Effector memory CD4-positive, alpha-beta T cell (primary cell): ENCODE measurements at regions not wholly inside any gene's neighbourhood (a gene's known extent, or its start where the extent isn't known, plus 50 kb on each side); places are given as distances from the start of the nearest gene placed in this dataset.
"Not testable (repeated sequence)": the region's sequence is repeated elsewhere in the genome, so short reads cannot be mapped to it uniquely, and the experiment has no call there.

Experiments used
- DNase-seq, 3 donors: peaks; one replicate each; pipeline ENCODE4 v3.0.0-alpha.2; 2020
- H3K27ac ChIP-seq: 2 replicates; pipeline ENCODE4 v1.7.0; 2013; ENCODE audit warnings: mild to moderate bottlenecking, low read length, moderate library complexity; ENCODE audit not compliant: insufficient read depth, poor library complexity, severe bottlenecking
- H3K27me3 ChIP-seq: replicated peaks from 2 replicates; pipeline ENCODE4 v1.7.0; 2013; ENCODE audit warnings: mild to moderate bottlenecking, low read length; ENCODE audit not compliant: insufficient read depth, control insufficient read depth, poor library complexity, severe bottlenecking
- H3K36me3 ChIP-seq: 2 replicates; pipeline ENCODE4 v1.7.0; 2013; ENCODE audit warnings: mild to moderate bottlenecking, low read length, moderate library complexity; ENCODE audit not compliant: control insufficient read depth, insufficient read depth
- H3K4me1 ChIP-seq: 2 replicates; pipeline ENCODE4 v1.7.0; 2013; ENCODE audit warnings: low read length, mild to moderate bottlenecking; ENCODE audit not compliant: control insufficient read depth, insufficient read depth, poor library complexity, severe bottlenecking
- H3K4me3 ChIP-seq: 2 replicates; pipeline ENCODE4 v1.7.0; 2013; ENCODE audit warnings: low read length, low read depth, mild to moderate bottlenecking; ENCODE audit not compliant: insufficient read depth, poor library complexity, severe bottlenecking
- H3K9me3 ChIP-seq: 2 replicates; pipeline ENCODE4 v1.7.0; 2013; ENCODE audit warnings: mild to moderate bottlenecking, low read length, moderate library complexity; ENCODE audit not compliant: control insufficient read depth

- Histone ChIP-seq H3K27ac (no peak overlapping the region), H3K4me3 (no peak overlapping the region), H3K36me3 (no peaks in the 10 kb centered on the region), H3K4me1 (no peaks in the 10 kb centered on the region), H3K27me3 (no peaks in the 10 kb centered on the region), H3K9me3 (no peaks in the 10 kb centered on the region)
- no peak for DNase-seq
Observed at GRCh38 chr2:220745682-220746081, 826.4 kb downstream of the EPHA4 start.

- no peaks in the 10 kb centered on the region for H3K9me3 ChIP-seq
- no peaks in the 10 kb centered on the region for H3K4me1 ChIP-seq
- no peaks in the 10 kb centered on the region for H3K27me3 ChIP-seq
- H3K36me3 ChIP-seq, result no peaks in the 10 kb centered on the region
- no peak overlapping the region for H3K27ac ChIP-seq
- no peak for DNase-seq
- no peak overlapping the region for H3K4me3 ChIP-seq
Observed at GRCh38 chr2:220747736-220748135, 824.4 kb downstream of the EPHA4 start.

GRCh38 chr2:220748875-220749479 lies 823.1 kb downstream of the EPHA4 start:
- H3K27me3 ChIP-seq, result no peaks in the 10 kb centered on the region

GRCh38 chr2:220753486-220753885 lies 818.6 kb downstream of the EPHA4 start:
- no peak overlapping the region for H3K27ac ChIP-seq
- no peaks in the 10 kb centered on the region for H3K4me1 ChIP-seq
- no peak for DNase-seq
- no peak overlapping the region for H3K4me3 ChIP-seq
- H3K9me3 ChIP-seq, result no peaks in the 10 kb centered on the region
- no peaks in the 10 kb centered on the region for H3K27me3 ChIP-seq
- H3K36me3 ChIP-seq, result no peaks in the 10 kb centered on the region

More at GRCh38 chr2:220748875-220749479, 823.1 kb downstream of the EPHA4 start:
- Histone ChIP-seq H3K4me3 (no peak overlapping the region), H3K36me3 (no peaks in the 10 kb centered on the region), H3K9me3 (no peaks in the 10 kb centered on the region), H3K27ac (no peak overlapping the region), H3K4me1 (no peaks in the 10 kb centered on the region)
- DNase-seq, result no peak

GRCh38 chr2:220756653-220757052 lies 815.5 kb downstream of the EPHA4 start:
- H3K4me1 ChIP-seq, result no peaks in the 10 kb centered on the region
- no peak overlapping the region for H3K27ac ChIP-seq
- H3K27me3 ChIP-seq, result no peaks in the 10 kb centered on the region
- H3K36me3 ChIP-seq, result no peaks in the 10 kb centered on the region
- H3K9me3 ChIP-seq, result no peaks in the 10 kb centered on the region
- no peak for DNase-seq
- no peak overlapping the region for H3K4me3 ChIP-seq

GRCh38 chr2:220758376-220758775 lies 813.7 kb downstream of the EPHA4 start:
- H3K9me3 ChIP-seq, DNase-seq, H3K36me3 ChIP-seq, H3K27me3 ChIP-seq, H3K4me3 ChIP-seq, H3K4me1 ChIP-seq, H3K27ac ChIP-seq: not testable (repeated sequence)

- no peak for DNase-seq
- Histone ChIP-seq H3K27ac (no peak overlapping the region), H3K9me3 (no peaks in the 10 kb centered on the region), H3K4me3 (no peak overlapping the region), H3K27me3 (no peaks in the 10 kb centered on the region), H3K4me1 (no peaks in the 10 kb centered on the region), H3K36me3 (no peaks in the 10 kb centered on the region)
Observed at GRCh38 chr2:220764171-220764570, 807.9 kb downstream of the EPHA4 start.

GRCh38 chr2:220767591-220768255 lies 804.4 kb downstream of the EPHA4 start:
- H3K36me3 ChIP-seq, result no peaks in the 10 kb centered on the region
- no peaks in the 10 kb centered on the region for H3K4me1 ChIP-seq
- H3K27me3 ChIP-seq, result peaks cover 5% of the 10 kb centered on the region
- DNase-seq, result no peak
- no peak overlapping the region for H3K27ac ChIP-seq
- no peak overlapping the region for H3K4me3 ChIP-seq
- H3K9me3 ChIP-seq, result no peaks in the 10 kb centered on the region

- Histone ChIP-seq H3K4me3 (no peak overlapping the region), H3K27ac (no peak overlapping the region), H3K4me1 (no peaks in the 10 kb centered on the region), H3K27me3 (peaks cover 5% of the 10 kb centered on the region), H3K36me3 (no peaks in the 10 kb centered on the region), H3K9me3 (no peaks in the 10 kb centered on the region)
- no peak for DNase-seq
Observed at GRCh38 chr2:220775856-220776488, 796.1 kb downstream of the EPHA4 start.

- not testable (repeated sequence) for H3K4me3 ChIP-seq, H3K9me3 ChIP-seq, H3K27ac ChIP-seq, H3K36me3 ChIP-seq, H3K4me1 ChIP-seq, DNase-seq, H3K27me3 ChIP-seq
Observed at GRCh38 chr2:220779076-220779475, 793.0 kb downstream of the EPHA4 start.
